ENCODE measurements at regions not wholly inside any gene's neighbourhood (a gene's known extent, or its start where the extent isn't known, plus 50 kb on each side); places are given as distances from the start of the nearest gene placed in this dataset.

DNA sequence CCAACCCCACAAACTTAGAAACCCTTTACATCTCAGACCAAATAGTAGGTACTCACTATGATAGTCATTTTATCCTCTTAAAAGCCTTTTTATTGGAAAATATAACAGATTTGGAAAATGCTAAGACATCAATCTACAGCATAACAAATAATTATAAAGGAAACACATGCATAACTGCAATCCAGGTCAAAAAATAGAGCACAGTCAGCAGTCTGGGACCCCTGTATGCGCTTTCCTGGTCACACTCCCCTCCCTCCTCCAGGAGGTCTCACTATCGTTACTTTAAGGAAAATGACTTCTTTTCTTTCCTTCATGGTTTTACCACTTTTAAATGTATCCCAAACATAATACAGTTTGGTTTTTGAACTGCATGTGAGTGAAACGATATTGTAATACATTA lies 90.5 kb upstream of the CCDC150 start:
- no peak for TF ChIP-seq EGR1 (IDR thresholded peaks at IDR 0.05)
- no peak for TF ChIP-seq YY1 (IDR thresholded peaks at IDR 0.05; ENCODE audit: low read depth)
- TF ChIP-seq TAF1 (IDR thresholded peaks at IDR 0.05; ENCODE audit: low read depth), result no peak
- TF ChIP-seq RAD21 (IDR thresholded peaks at IDR 0.05; ENCODE audit: low read depth), result no peak
- no peak for TF ChIP-seq CEBPB (IDR thresholded peaks at IDR 0.05)
